Naive B cell (primary cell): ENCODE measurements at regions not wholly inside any gene's neighbourhood (a gene's known extent, or its start where the extent isn't known, plus 50 kb on each side); places are given as distances from the start of the nearest gene placed in this dataset.

ENCODE experiments used
- ATAC-seq, 2 donors: fragments of 150-1000 bp; cut with Tn5 transposase; 2 replicates each; pipeline ENCODE4 v1.10.0; 2021; ENCODE audit warnings: low read depth in 2 of 2, mild to moderate bottlenecking in 2 of 2, moderate library complexity in 2 of 2
- DNase-seq: peaks from one replicate; pipeline ENCODE4 v3.0.0; 2022
- H3K27ac Mint-ChIP-seq, 6 donors: one replicate each; pipeline ENCODE4 v1.8.0; 2020 to 2022; ENCODE audit warnings: mild to moderate bottlenecking in 6 of 6, mixed read lengths in 6 of 6, moderate library complexity in 5 of 6, inconsistent platforms in 2 of 6
- H3K27me3 Mint-ChIP-seq, 3 donors: one replicate each; pipeline ENCODE4 v1.8.0; 2021 to 2022; ENCODE audit warnings: mixed read lengths in 3 of 3, mild to moderate bottlenecking in 1 of 3
- H3K36me3 Mint-ChIP-seq, 2 donors: one replicate each; pipeline ENCODE4 v1.8.0; 2020 to 2022; ENCODE audit warnings: mixed read lengths in 2 of 2, inconsistent platforms in 1 of 2, mild to moderate bottlenecking in 1 of 2
- H3K4me1 Mint-ChIP-seq, 3 donors: one replicate each; pipeline ENCODE4 v1.8.0; 2020 to 2022; ENCODE audit warnings: mixed read lengths in 3 of 3, inconsistent platforms in 1 of 3, mild to moderate bottlenecking in 1 of 3, moderate library complexity in 1 of 3
- H3K4me3 Mint-ChIP-seq, 8 donors: one replicate each; pipeline ENCODE4 v1.8.0; 2020 to 2022; ENCODE audit warnings: mild to moderate bottlenecking in 8 of 8, mixed read lengths in 8 of 8, moderate library complexity in 8 of 8, inconsistent platforms in 2 of 8
- H3K9me3 Mint-ChIP-seq, 7 donors: one replicate each; pipeline ENCODE4 v1.8.0; 2020 to 2022; ENCODE audit warnings: mixed read lengths in 7 of 7, mild to moderate bottlenecking in 5 of 7, inconsistent platforms in 2 of 7, moderate library complexity in 1 of 7

DNA sequence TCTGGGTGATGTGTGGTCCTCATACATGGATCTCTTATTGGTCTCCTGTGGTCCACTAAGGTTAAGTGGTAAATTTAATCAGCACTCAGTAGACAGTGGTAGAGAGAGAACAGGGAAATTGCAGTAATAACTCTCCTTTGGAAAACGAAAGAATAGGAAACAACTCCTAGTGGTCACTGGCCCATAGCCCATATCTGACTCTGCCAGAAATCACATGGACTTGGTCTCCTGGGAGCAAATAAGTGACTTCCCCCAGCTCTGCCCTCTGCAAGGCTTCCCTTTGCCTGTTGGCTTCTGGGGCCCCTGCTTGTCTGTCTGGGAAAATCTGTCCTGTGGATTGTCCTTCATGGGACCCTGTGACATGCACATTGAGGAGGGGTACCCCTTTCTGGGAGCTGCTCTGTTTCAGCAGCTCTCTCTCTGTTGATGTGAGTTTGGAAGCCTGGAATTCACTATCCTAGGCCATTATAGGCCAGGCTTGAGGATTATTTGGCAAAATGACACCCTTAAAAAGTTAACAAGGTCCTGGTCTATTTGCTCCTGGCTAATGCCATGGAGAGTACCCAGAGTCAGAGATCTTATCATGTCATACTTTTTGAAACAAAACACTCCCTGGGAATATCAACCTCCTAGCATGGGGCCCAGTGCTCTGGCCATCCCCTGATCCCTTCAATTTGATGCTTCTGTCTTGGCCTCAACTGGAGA, 58.0 kb upstream of the HNF1B start:
- no peak overlapping the region for H3K4me3 Mint-ChIP-seq
- no peak for DNase-seq
- H3K27ac Mint-ChIP-seq = peak overlapping the region in 1 of 6 donors; percentile 28
- no peaks in the 10 kb centered on the region for H3K27me3 Mint-ChIP-seq
- peaks cover 0 to 3% (median 1%) of the 10 kb centered on the region in 7 donors for H3K9me3 Mint-ChIP-seq
- peaks cover 14 to 23% (median 21%) of the 10 kb centered on the region in 3 donors for H3K4me1 Mint-ChIP-seq
- H3K36me3 Mint-ChIP-seq = peaks cover 0 to 2% of the 10 kb centered on the region in 2 donors
- ATAC-seq = no peak

DNA sequence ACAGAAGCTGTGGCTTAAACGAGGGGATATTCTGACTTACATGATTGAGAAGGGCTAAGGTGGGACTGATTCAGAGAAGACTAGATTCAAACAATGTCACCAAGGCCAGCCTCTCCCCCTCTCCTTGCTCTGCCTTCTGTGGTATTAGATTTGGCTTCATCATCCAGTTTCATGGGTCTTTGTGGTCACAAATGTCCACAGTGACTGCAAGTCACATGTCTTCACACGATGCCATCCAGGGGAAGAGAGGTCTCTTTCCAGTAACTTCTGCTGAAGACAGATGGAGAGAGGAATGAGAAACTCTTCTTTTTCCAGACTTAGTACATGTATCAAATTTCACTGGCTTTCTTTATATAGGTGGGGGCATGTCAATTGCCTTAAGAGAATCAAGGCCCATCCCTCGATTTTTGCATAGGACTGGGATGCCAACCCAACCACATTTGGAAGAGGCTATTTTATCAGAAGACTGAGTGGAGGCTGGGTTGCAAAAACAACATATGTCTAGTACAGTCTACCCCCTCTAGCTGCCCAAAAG, 57.3 kb upstream of the HNF1B start:
- Mint-ChIP-seq H3K9me3 (peaks cover 0 to 6% (median 3%) of the 10 kb centered on the region in 7 donors), H3K27me3 (no peaks in the 10 kb centered on the region), H3K36me3 (peaks cover 0 to 6% of the 10 kb centered on the region in 2 donors), H3K4me1 (peaks cover 14 to 23% (median 21%) of the 10 kb centered on the region in 3 donors), H3K4me3 (no peak overlapping the region), H3K27ac (peak overlapping the region in 1 of 6 donors; percentile 48)
- DNase-seq (no peak), ATAC-seq (no peak)

- H3K4me1 Mint-ChIP-seq = peaks cover 14 to 23% (median 21%) of the 10 kb centered on the region in 3 donors
- ATAC-seq (no peak), DNase-seq (no peak)
- peak overlapping the region in 4 of 6 donors; percentile 8 to 87 (median 26) for H3K27ac Mint-ChIP-seq
- peak overlapping the region in 1 of 8 donors; percentile 22 for H3K4me3 Mint-ChIP-seq
- no peaks in the 10 kb centered on the region for H3K27me3 Mint-ChIP-seq
- H3K36me3 Mint-ChIP-seq = peaks cover 0 to 6% of the 10 kb centered on the region in 2 donors
- peaks cover 0 to 6% (median 3%) of the 10 kb centered on the region in 7 donors for H3K9me3 Mint-ChIP-seq
Measured at GRCh38 chr17:37801171-37801570, 56.3 kb upstream of the HNF1B start.

DNA sequence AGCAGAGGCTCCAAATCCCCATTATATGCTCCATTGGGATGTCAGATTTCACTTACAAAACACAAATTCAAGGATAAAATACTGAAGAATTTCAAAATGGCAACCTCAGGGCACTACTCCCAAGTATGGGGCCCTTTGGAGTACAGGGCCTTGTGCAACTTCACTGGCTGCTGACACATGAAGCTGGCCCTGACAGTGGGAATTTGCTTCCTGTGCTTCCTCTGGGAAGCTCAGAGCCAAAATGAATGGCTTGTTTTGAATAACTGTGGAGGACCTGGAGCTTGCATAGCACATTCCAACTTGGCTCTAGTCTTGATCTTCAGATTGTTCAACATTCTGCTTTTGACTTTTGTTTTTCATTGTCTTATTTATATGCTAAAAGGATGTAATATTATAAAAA, 52.3 kb upstream of the HNF1B start:
- no peak for DNase-seq
- peaks cover 0 to 6% (median 3%) of the 10 kb centered on the region in 7 donors for H3K9me3 Mint-ChIP-seq
- peaks cover 14 to 23% (median 21%) of the 10 kb centered on the region in 3 donors for H3K4me1 Mint-ChIP-seq
- peaks cover 0 to 6% of the 10 kb centered on the region in 2 donors for H3K36me3 Mint-ChIP-seq
- ATAC-seq = no peak
- H3K27ac Mint-ChIP-seq = no peak overlapping the region
- H3K4me3 Mint-ChIP-seq = no peak overlapping the region
- H3K27me3 Mint-ChIP-seq = peaks cover 0 to 9% (median 4%) of the 10 kb centered on the region in 3 donors

- no peak overlapping the region for H3K27ac Mint-ChIP-seq
- no peak for ATAC-seq
- H3K27me3 Mint-ChIP-seq = peaks cover 5 to 9% (median 6%) of the 10 kb centered on the region in 3 donors
- peaks cover 12 to 17% (median 17%) of the 10 kb centered on the region in 3 donors for H3K4me1 Mint-ChIP-seq
- peaks cover 0 to 6% (median 3%) of the 10 kb centered on the region in 7 donors for H3K9me3 Mint-ChIP-seq
- H3K36me3 Mint-ChIP-seq = peaks cover 0 to 6% of the 10 kb centered on the region in 2 donors
- no peak overlapping the region for H3K4me3 Mint-ChIP-seq
- DNase-seq = no peak
Measured at GRCh38 chr17:37796076-37796475, 51.2 kb upstream of the HNF1B start.
